ENCODE measurements at regions not wholly inside any gene's neighbourhood (a gene's known extent, or its start where the extent isn't known, plus 50 kb on each side); places are given as distances from the start of the nearest gene placed in this dataset.
A peak's percentile ranks its signal among the peaks of the same experiment; 100 is the strongest.

DNA sequence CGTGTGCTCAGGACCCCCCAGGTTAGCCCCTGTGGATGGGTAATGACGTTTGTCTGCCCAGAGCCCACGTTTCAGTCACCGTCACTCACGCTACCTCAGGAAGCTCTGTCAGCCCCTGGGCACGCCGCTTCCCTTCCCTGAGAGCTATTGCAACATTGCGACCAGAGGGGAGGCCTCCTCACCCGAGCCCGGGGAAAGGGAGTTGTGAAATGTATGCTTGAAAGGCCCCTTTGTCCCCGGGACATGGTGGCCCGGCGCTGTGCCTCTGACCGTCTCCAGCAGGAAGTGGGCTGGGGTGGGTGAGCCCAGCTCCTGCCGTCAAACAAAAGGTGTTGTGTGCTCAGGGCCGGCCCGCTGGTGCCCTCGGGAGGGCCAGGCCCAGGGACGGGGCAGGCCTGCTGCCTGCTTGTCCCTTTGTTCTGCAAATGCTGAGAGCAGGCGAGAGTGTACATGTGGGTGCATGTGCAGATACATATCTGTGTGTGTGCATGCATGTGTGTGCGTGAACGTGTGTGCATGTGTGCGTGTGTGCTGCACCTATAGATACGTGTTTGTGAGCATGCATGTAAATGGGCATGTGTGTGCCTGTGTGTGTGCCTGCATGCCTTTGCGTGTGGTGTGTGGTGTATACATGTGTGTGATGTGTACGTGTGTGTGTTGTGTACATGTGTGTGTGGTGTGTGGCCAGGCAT is 1125.0 kb downstream of the BRD1 start:
- Mint-ChIP-seq H3K27ac (ENCODE audit: unreplicated experiment) (peak overlapping the region; percentile 96), H3K27me3 (ENCODE audit: low read depth) (no peaks in the 10 kb centered on the region), H3K4me3 (peak overlapping the region; percentile 83), H3K36me3 (ENCODE audit: low read depth) (no peaks in the 10 kb centered on the region), H3K9me3 (no peaks in the 10 kb centered on the region), H3K4me1 (peaks cover 68% of the 10 kb centered on the region)
- peak; percentile 67 for DNase-seq (ENCODE audit: low read depth, low spot score)
- TF ChIP-seq, protein P1, sequence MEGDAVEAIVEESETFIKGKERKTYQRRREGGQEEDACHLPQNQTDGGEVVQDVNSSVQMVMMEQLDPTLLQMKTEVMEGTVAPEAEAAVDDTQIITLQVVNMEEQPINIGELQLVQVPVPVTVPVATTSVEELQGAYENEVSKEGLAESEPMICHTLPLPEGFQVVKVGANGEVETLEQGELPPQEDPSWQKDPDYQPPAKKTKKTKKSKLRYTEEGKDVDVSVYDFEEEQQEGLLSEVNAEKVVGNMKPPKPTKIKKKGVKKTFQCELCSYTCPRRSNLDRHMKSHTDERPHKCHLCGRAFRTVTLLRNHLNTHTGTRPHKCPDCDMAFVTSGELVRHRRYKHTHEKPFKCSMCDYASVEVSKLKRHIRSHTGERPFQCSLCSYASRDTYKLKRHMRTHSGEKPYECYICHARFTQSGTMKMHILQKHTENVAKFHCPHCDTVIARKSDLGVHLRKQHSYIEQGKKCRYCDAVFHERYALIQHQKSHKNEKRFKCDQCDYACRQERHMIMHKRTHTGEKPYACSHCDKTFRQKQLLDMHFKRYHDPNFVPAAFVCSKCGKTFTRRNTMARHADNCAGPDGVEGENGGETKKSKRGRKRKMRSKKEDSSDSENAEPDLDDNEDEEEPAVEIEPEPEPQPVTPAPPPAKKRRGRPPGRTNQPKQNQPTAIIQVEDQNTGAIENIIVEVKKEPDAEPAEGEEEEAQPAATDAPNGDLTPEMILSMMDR (conservative IDR thresholded peaks at IDR 0.05), result no peak

DNA sequence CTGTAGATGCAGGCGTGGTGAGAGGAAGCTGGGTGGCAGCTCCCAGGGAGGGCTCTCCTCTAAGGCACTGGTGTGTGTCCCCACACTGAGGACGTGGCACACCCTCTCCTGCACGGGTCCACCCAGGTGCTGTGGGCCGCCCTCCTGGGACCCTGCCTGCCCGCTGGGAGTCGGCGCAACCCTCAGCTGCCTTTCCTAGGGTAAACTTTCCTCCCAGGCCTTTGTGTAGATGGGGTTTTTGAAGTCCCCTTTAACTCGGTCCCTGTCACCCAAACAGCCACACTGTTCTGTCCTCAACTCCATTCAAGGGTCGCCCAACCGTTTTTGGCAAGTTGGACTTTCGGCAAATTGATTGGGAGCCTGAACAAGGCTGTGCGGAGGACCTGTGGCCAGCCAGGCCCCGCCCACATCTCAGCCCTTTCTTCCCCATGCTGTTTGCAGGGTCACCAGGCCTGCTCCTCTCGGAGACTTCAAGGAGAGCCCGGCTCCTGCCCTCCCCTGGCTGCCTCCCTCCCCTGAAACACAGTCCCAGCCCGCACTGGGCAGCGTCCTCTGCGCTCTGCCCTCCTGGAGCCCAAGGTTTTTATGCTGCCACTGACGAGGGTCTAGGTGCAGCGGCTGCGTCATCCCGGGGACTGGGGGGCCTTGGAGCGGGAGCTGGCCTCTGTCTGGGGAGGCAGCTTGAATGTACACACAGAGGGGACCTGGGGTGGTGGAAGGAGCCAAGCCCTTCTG is 1126.2 kb downstream of the BRD1 start:
- Mint-ChIP-seq H3K4me3 (no peak overlapping the region), H3K27me3 (ENCODE audit: low read depth) (no peaks in the 10 kb centered on the region), H3K4me1 (peaks cover 64% of the 10 kb centered on the region), H3K9me3 (no peaks in the 10 kb centered on the region), H3K36me3 (ENCODE audit: low read depth) (no peaks in the 10 kb centered on the region), H3K27ac (ENCODE audit: unreplicated experiment) (peak overlapping the region; percentile 96)
- no peak for DNase-seq (ENCODE audit: low read depth, low spot score)
- TF ChIP-seq, protein P1 (conservative IDR thresholded peaks at IDR 0.05), result no peak

DNA sequence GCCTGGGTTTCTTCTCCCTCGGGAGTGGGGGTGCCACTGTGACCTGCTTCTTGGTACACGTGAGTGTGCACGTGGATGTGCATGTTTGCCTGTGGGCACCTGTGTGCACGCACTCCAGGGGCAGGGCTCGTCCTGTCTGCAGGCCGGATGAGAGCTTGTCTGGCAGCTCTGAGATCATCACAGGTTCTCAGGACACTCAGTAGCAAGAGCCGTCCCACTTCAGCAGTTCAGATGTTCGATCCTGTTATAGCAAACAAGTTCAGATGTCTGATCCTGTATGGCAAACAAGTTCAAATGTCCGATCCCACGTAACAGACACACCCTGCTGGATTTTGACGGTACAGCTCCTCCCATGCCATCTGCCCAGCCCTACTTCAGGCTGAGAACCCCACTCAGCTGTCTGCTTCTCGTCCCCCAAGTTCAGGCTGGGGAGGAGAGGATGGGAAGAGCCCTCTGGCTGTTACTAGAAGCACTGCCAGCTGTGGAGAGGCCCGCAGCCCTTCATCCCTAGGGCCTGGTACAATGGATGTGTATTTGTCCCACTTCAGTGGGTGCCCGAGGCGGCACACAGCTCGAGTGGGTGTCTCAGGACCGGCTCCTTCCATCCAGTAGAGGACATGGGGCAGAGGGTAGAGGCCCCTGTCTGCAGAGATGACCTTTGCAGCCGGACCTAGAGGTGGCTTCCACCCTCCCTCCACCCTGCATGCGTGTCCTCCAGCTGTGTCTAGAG is 1126.9 kb downstream of the BRD1 start:
- Mint-ChIP-seq H3K36me3 (ENCODE audit: low read depth) (no peaks in the 10 kb centered on the region), H3K27ac (ENCODE audit: unreplicated experiment) (peak overlapping the region; percentile 96), H3K4me1 (peaks cover 59% of the 10 kb centered on the region), H3K9me3 (no peaks in the 10 kb centered on the region), H3K4me3 (peak overlapping the region; percentile 22), H3K27me3 (ENCODE audit: low read depth) (no peaks in the 10 kb centered on the region)
- no peak for DNase-seq (ENCODE audit: low read depth, low spot score)
- TF ChIP-seq, protein P1 (conservative IDR thresholded peaks at IDR 0.05), result no peak

DNA sequence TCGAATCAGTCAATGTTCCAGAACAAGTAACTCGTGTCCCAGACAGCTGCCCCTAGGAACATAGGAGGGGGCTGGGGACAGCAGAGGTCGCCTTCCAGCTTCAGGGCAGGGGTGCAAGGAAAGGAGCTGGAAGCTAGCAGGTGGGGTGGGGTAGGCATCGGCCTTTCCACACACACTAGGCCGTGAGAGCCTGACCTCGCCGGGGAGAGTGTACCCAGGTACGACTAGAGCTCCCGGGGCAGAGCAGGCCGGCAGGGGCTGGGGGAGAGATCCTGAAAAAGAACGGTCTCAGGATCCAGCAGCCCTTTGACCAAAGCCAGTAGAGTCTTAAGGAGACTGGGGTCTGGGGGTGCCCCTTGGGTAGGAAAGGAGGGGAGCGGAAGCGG is 1127.5 kb downstream of the BRD1 start:
- Mint-ChIP-seq H3K9me3 (no peaks in the 10 kb centered on the region), H3K27me3 (ENCODE audit: low read depth) (no peaks in the 10 kb centered on the region), H3K27ac (ENCODE audit: unreplicated experiment) (peak overlapping the region; percentile 96), H3K4me3 (peak overlapping the region; percentile 22), H3K4me1 (peaks cover 58% of the 10 kb centered on the region), H3K36me3 (ENCODE audit: low read depth) (no peaks in the 10 kb centered on the region)
- no peak for DNase-seq (ENCODE audit: low read depth, low spot score)
- TF ChIP-seq, protein P1 (conservative IDR thresholded peaks at IDR 0.05), result no peak

DNA sequence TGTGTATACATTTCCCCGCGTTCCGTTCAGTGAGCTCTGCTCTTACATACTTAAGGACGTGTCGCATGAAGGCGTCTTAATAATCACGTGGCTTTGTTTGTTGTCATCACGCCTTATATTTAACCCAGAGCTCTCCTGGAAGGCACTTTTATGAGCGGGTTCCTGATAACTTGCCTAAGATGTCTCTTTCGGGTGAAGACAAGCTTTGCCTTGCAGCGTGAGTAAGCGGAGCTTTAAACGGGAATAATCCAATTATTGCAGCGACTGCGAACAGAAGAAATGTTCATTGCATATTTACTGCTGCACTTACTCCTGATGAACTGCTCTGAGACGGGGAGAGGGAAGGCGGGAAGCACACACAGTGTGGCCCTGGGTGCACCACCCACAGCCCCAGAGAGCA is 1128.2 kb downstream of the BRD1 start:
- Mint-ChIP-seq H3K27ac (ENCODE audit: unreplicated experiment) (no peak overlapping the region), H3K4me1 (peaks cover 55% of the 10 kb centered on the region), H3K9me3 (no peaks in the 10 kb centered on the region), H3K27me3 (ENCODE audit: low read depth) (no peaks in the 10 kb centered on the region), H3K36me3 (ENCODE audit: low read depth) (no peaks in the 10 kb centered on the region), H3K4me3 (peak overlapping the region; percentile 12)
- DNase-seq (ENCODE audit: low read depth, low spot score), result no peak
- TF ChIP-seq, protein P1 (conservative IDR thresholded peaks at IDR 0.05), result no peak

All from neural crest cell (in vitro differentiated cells).